ENCODE measurements at regions not wholly inside any gene's neighbourhood (a gene's known extent, or its start where the extent isn't known, plus 50 kb on each side); places are given as distances from the start of the nearest gene placed in this dataset.

- TF ChIP-seq CTCF (conservative IDR thresholded peaks at IDR 0.05; ENCODE audit: low read length) (no peak), EZH2phosphoT487 (IDR thresholded peaks at IDR 0.05; ENCODE audit: borderline replicate concordance) (no peak)
These were observed 417.7 kb downstream of the PSAT1 start for GRCh38 chr9:78714576-78714975.
